ENCODE measurements at regions not wholly inside any gene's neighbourhood (a gene's known extent, or its start where the extent isn't known, plus 50 kb on each side); places are given as distances from the start of the nearest gene placed in this dataset.

DNA sequence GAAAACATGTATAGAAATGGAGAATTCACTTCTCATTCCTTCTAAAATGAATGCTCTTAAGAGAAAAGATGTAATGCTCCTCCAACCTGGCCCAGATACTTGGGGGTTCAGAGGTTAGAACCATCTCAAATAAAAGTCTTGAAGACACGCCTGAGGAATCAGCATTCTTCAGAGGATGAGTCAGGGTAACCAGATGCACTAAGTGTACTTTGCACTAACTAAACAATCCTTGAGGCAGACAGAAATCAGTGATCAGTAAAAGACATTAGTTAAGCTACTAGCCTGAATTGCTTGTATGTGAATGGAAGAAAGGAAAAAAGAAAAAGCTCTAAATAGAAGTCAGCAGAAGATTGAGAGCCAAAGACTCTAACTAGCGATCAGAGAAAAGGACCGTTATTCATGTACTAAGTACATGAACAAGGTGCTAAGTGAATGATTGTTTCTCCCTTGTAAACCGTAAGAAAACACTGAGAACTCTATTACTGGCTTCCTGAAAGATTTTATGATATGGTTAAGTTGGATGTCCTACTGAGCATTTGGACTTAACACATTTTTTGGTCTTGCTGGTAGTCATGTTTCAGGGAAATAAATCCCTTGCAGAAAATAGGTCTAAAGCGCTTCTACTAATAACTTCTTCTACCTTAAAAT is 738.3 kb downstream of the STPG2 start:
- TF ChIP-seq YY1 (IDR thresholded peaks at IDR 0.05; ENCODE audit: low read depth) (no peak), CEBPB (IDR thresholded peaks at IDR 0.05) (no peak), TEAD4 (IDR thresholded peaks at IDR 0.05) (no peak), CREB1 (IDR thresholded peaks at IDR 0.05; ENCODE audit: low read depth) (no peak), EP300 (IDR thresholded peaks at IDR 0.05; ENCODE audit: borderline replicate concordance) (no peak), TAF1 (IDR thresholded peaks at IDR 0.05; ENCODE audit: low read depth) (no peak), NFIC (IDR thresholded peaks at IDR 0.05) (no peak), RAD21 (IDR thresholded peaks at IDR 0.05; ENCODE audit: low read depth) (no peak)
- TF ChIP-seq, protein P1, sequence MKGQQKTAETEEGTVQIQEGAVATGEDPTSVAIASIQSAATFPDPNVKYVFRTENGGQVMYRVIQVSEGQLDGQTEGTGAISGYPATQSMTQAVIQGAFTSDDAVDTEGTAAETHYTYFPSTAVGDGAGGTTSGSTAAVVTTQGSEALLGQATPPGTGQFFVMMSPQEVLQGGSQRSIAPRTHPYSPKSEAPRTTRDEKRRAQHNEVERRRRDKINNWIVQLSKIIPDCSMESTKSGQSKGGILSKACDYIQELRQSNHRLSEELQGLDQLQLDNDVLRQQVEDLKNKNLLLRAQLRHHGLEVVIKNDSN (IDR thresholded peaks at IDR 0.05) = no peak
- TF ChIP-seq, protein P2, sequence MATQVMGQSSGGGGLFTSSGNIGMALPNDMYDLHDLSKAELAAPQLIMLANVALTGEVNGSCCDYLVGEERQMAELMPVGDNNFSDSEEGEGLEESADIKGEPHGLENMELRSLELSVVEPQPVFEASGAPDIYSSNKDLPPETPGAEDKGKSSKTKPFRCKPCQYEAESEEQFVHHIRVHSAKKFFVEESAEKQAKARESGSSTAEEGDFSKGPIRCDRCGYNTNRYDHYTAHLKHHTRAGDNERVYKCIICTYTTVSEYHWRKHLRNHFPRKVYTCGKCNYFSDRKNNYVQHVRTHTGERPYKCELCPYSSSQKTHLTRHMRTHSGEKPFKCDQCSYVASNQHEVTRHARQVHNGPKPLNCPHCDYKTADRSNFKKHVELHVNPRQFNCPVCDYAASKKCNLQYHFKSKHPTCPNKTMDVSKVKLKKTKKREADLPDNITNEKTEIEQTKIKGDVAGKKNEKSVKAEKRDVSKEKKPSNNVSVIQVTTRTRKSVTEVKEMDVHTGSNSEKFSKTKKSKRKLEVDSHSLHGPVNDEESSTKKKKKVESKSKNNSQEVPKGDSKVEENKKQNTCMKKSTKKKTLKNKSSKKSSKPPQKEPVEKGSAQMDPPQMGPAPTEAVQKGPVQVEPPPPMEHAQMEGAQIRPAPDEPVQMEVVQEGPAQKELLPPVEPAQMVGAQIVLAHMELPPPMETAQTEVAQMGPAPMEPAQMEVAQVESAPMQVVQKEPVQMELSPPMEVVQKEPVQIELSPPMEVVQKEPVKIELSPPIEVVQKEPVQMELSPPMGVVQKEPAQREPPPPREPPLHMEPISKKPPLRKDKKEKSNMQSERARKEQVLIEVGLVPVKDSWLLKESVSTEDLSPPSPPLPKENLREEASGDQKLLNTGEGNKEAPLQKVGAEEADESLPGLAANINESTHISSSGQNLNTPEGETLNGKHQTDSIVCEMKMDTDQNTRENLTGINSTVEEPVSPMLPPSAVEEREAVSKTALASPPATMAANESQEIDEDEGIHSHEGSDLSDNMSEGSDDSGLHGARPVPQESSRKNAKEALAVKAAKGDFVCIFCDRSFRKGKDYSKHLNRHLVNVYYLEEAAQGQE (IDR thresholded peaks at IDR 0.05; ENCODE audit: low read depth) = no peak

All from Ishikawa (cell line).